Neural cell (in vitro differentiated cells): ENCODE measurements at regions not wholly inside any gene's neighbourhood (a gene's known extent, or its start where the extent isn't known, plus 50 kb on each side); places are given as distances from the start of the nearest gene placed in this dataset.

Experiments used
- EP300 ChIP-seq: fragments of 450-650 bp; conservative IDR thresholded peaks from 2 replicates; pipeline ENCODE4 v1.6.1; 2014; ENCODE audit warnings: antibody characterized with exemption, mild to moderate bottlenecking, moderate library complexity; ENCODE audit not compliant: poor library complexity, severe bottlenecking
- EZH2 ChIP-seq: fragments of 200-600, 300-800 bp; shearing (Covaris generic), sonication (generic); IDR thresholded peaks from 2 replicates; pipeline ENCODE4 v1.6.1; 2014; ENCODE audit warnings: antibody characterized with exemption, low read length, borderline replicate concordance, mild to moderate bottlenecking; ENCODE audit not compliant: insufficient read depth, poor library complexity, severe bottlenecking
- MXI1 ChIP-seq: fragments of 450-650 bp; conservative IDR thresholded peaks from 2 replicates; pipeline ENCODE4 v1.6.1; 2014; ENCODE audit warnings: antibody characterized with exemption, mild to moderate bottlenecking; ENCODE audit not compliant: poor library complexity, severe bottlenecking
- POLR2AphosphoS5 ChIP-seq: IDR thresholded peaks from 2 replicates; pipeline ENCODE4 v1.6.1; 2012
- RAD21 ChIP-seq: fragments of 450-650 bp; conservative IDR thresholded peaks from 2 replicates; pipeline ENCODE4 v1.6.1; 2014; ENCODE audit warnings: antibody characterized with exemption, mild to moderate bottlenecking, moderate library complexity
- REST ChIP-seq: IDR thresholded peaks from 2 replicates; pipeline ENCODE4 v1.6.1; 2012; ENCODE audit warnings: borderline replicate concordance
- SMC3 ChIP-seq: fragments of 450-650 bp; conservative IDR thresholded peaks from 2 replicates; pipeline ENCODE4 v1.6.1; 2014; ENCODE audit warnings: antibody characterized with exemption, mild to moderate bottlenecking, moderate library complexity; ENCODE audit not compliant: poor library complexity
- TAF1 ChIP-seq: IDR thresholded peaks from 2 replicates; pipeline ENCODE4 v1.6.1; 2012; ENCODE audit warnings: low read depth
- TF ChIP-seq, protein P1 (sequence below): fragments of 450-650 bp; IDR thresholded peaks from 2 replicates; pipeline ENCODE4 v1.5.1; 2014; ENCODE audit warnings: antibody characterized with exemption, mild to moderate bottlenecking, moderate library complexity; ENCODE audit not compliant: poor library complexity, severe bottlenecking

- TF ChIP-seq, protein P1, sequence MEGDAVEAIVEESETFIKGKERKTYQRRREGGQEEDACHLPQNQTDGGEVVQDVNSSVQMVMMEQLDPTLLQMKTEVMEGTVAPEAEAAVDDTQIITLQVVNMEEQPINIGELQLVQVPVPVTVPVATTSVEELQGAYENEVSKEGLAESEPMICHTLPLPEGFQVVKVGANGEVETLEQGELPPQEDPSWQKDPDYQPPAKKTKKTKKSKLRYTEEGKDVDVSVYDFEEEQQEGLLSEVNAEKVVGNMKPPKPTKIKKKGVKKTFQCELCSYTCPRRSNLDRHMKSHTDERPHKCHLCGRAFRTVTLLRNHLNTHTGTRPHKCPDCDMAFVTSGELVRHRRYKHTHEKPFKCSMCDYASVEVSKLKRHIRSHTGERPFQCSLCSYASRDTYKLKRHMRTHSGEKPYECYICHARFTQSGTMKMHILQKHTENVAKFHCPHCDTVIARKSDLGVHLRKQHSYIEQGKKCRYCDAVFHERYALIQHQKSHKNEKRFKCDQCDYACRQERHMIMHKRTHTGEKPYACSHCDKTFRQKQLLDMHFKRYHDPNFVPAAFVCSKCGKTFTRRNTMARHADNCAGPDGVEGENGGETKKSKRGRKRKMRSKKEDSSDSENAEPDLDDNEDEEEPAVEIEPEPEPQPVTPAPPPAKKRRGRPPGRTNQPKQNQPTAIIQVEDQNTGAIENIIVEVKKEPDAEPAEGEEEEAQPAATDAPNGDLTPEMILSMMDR: no peak
- TF ChIP-seq MXI1: no peak
- TF ChIP-seq SMC3: no peak
- no peak for TF ChIP-seq EP300
- no peak for TF ChIP-seq POLR2AphosphoS5
- no peak for TF ChIP-seq EZH2
- TF ChIP-seq RAD21: no peak
- no peak for TF ChIP-seq TAF1
- TF ChIP-seq REST: no peak
Observed at GRCh38 chr9:91154686-91155085, 207.0 kb downstream of the AUH start.
